H1 (cell line): ENCODE measurements at regions not wholly inside any gene's neighbourhood (a gene's known extent, or its start where the extent isn't known, plus 50 kb on each side); places are given as distances from the start of the nearest gene placed in this dataset.

Source experiments
- BCL11A ChIP-seq, 2 experiments: IDR thresholded peaks; one replicate each; pipeline ENCODE4 v1.6.1; 2011; ENCODE audit warnings: low read depth in 2 of 2, low read length in 2 of 2, mild to moderate bottlenecking in 2 of 2
- CBX5 ChIP-seq: fragments of 300-800, 300-1000 bp; sonication (generic); IDR thresholded peaks from 2 replicates; pipeline ENCODE4 v1.7.1; 2016; ENCODE audit warnings: antibody characterized with exemption, low read length, low read depth
- CTBP2 ChIP-seq: IDR thresholded peaks from 2 replicates; pipeline ENCODE4 v1.7.0; 2011; ENCODE audit warnings: borderline replicate concordance, mild to moderate bottlenecking, moderate library complexity, mixed read lengths, low read length; ENCODE audit not compliant: insufficient read depth, insufficient read length
- GTF2F1 ChIP-seq: IDR thresholded peaks from 2 replicates; pipeline ENCODE4 v1.6.1; 2012; ENCODE audit warnings: low read depth, low read length, improper control_type of control experiment, borderline replicate concordance
- KDM4A ChIP-seq: IDR thresholded peaks from one replicate; pipeline ENCODE4 v1.7.1; 2012; ENCODE audit warnings: low read depth, mild to moderate bottlenecking, moderate library complexity, low read length, inconsistent platforms; ENCODE audit not compliant: severe bottlenecking
- RFX5 ChIP-seq: IDR thresholded peaks from 2 replicates; pipeline ENCODE4 v1.6.1; 2011; ENCODE audit warnings: low read depth, low read length, improper control_type of control experiment, borderline replicate concordance
- RNF2 ChIP-seq: fragments of 200-900, 300-1000 bp; sonication (generic); IDR thresholded peaks from 2 replicates; pipeline ENCODE4 v1.7.1; 2016; ENCODE audit warnings: borderline replicate concordance, low read depth, mild to moderate bottlenecking, antibody characterized with exemption, low read length; ENCODE audit not compliant: poor library complexity, severe bottlenecking; ENCODE audit errors: missing control alignments
- TAF7 ChIP-seq: optimal IDR thresholded peaks from 2 replicates; pipeline ENCODE3; 2011; ENCODE audit warnings: low read depth, mild to moderate bottlenecking, inconsistent platforms, low read length, moderate library complexity, borderline replicate concordance

GRCh38 chr13:40428354-40428753 is 238.1 kb downstream of the FOXO1 start (continued):
- TF ChIP-seq CBX5 (no peak), BCL11A (IDR thresholded peaks at IDR 0.05; ENCODE audit: low read depth in 2 of 2, low read length in 2 of 2) (no peak), CTBP2 (no peak), KDM4A (no peak), TAF7 (no peak), GTF2F1 (no peak), RFX5 (no peak), RNF2 (no peak)
